GM18951 (cell line): ENCODE measurements at regions not wholly inside any gene's neighbourhood (a gene's known extent, or its start where the extent isn't known, plus 50 kb on each side); places are given as distances from the start of the nearest gene placed in this dataset.

Experiments
- POLR2A ChIP-seq: IDR thresholded peaks from 4 replicates; pipeline ENCODE4 v1.6.1; 2011; ENCODE audit warnings: mild to moderate bottlenecking; ENCODE audit not compliant: insufficient read length, insufficient read depth; ENCODE audit errors: extremely low read depth
- in situ Hi-C: fragments of 300-500 bp; cut with MboI; formaldehyde crosslinking; loops from one replicate; pipeline ENCODE4 v1.12.0; 2022; ENCODE audit warnings: low sequenced_read_pairs, mixed read lengths, inconsistent platforms; ENCODE audit not compliant: unreplicated experiment

- no peak for TF ChIP-seq POLR2A
- in situ Hi-C loops = no loop called here
Measured at GRCh38 chr16:73858326-73858725, 438.3 kb upstream of the PSMD7 start.

GRCh38 chr16:73853968-73854367 is 442.6 kb upstream of the PSMD7 start:
- no peak for TF ChIP-seq POLR2A

GRCh38 chr16:73852561-73852960 is 444.1 kb upstream of the PSMD7 start:
- in situ Hi-C loops = no loop called here
- TF ChIP-seq POLR2A = no peak

More at GRCh38 chr16:73853968-73854367, 442.6 kb upstream of the PSMD7 start:
- in situ Hi-C loops = no loop called here

- TF ChIP-seq POLR2A = no peak
- in situ Hi-C loops = no loop called here
Measured at GRCh38 chr16:73848993-73849392, 447.6 kb upstream of the PSMD7 start.

- no peak for TF ChIP-seq POLR2A
- in situ Hi-C loops = no loop called here
Measured at GRCh38 chr16:73847090-73847489, 449.5 kb upstream of the PSMD7 start.

GRCh38 chr16:73846356-73846755 is 450.3 kb upstream of the PSMD7 start:
- TF ChIP-seq POLR2A = no peak

GRCh38 chr16:73846007-73846330 is 450.6 kb upstream of the PSMD7 start:
- TF ChIP-seq POLR2A = no peak
- in situ Hi-C loops = no loop called here

More at GRCh38 chr16:73846356-73846755, 450.3 kb upstream of the PSMD7 start:
- in situ Hi-C loops = no loop called here

GRCh38 chr16:73845238-73846006 is 451.2 kb upstream of the PSMD7 start:
- no peak for TF ChIP-seq POLR2A
- in situ Hi-C loops = no loop called here

- in situ Hi-C loops = no loop called here
- TF ChIP-seq POLR2A = no peak
Measured at GRCh38 chr16:73840728-73841127, 455.9 kb upstream of the PSMD7 start.

GRCh38 chr16:73831220-73831619 is 465.4 kb upstream of the PSMD7 start:
- no peak for TF ChIP-seq POLR2A
- in situ Hi-C loops = no loop called here

- no peak for TF ChIP-seq POLR2A
- in situ Hi-C loops = no loop called here
Measured at GRCh38 chr16:73823205-73823849, 473.3 kb upstream of the PSMD7 start.

- TF ChIP-seq POLR2A = no peak
- in situ Hi-C loops = no loop called here
Measured at GRCh38 chr16:73817526-73818324, 478.9 kb upstream of the PSMD7 start.

- in situ Hi-C loops = no loop called here
- no peak for TF ChIP-seq POLR2A
Measured at GRCh38 chr16:73813527-73813926, 483.1 kb upstream of the PSMD7 start.
